WI38 (cell line): ENCODE measurements at regions not wholly inside any gene's neighbourhood (a gene's known extent, or its start where the extent isn't known, plus 50 kb on each side); places are given as distances from the start of the nearest gene placed in this dataset.

ENCODE experiments used
- H3K4me3 ChIP-seq: 2 replicates; pipeline ENCODE4 v1.5.1; 2011; ENCODE audit warnings: low read depth, mild to moderate bottlenecking, control low read depth, low read length
- CTCF ChIP-seq: IDR thresholded peaks from 2 replicates; pipeline ENCODE4 v1.5.1; 2012; ENCODE audit warnings: low read depth, mild to moderate bottlenecking, control low read depth, low read length

DNA sequence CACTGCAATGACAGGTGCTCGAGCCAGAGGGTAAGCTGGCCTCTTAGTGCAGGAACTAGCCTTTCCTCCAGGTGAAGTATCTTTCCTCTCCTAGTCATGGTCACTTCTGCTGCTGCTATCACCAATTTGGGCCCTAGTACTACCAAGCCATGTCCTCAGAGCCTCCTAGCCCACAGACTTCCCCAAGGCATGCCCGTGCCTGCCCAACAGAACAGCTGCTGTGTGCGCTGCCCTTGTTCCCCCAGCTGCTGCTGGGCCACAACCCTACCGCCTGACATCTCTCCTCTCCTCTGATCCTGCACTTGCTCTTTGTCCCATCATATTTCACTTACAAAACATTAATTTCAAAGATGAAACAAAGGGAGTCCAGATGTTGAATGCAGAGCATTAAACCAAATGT, 168.5 kb upstream of the FREM2 start:
- no peak overlapping the region for H3K4me3 ChIP-seq
- TF ChIP-seq CTCF, result no peak

DNA sequence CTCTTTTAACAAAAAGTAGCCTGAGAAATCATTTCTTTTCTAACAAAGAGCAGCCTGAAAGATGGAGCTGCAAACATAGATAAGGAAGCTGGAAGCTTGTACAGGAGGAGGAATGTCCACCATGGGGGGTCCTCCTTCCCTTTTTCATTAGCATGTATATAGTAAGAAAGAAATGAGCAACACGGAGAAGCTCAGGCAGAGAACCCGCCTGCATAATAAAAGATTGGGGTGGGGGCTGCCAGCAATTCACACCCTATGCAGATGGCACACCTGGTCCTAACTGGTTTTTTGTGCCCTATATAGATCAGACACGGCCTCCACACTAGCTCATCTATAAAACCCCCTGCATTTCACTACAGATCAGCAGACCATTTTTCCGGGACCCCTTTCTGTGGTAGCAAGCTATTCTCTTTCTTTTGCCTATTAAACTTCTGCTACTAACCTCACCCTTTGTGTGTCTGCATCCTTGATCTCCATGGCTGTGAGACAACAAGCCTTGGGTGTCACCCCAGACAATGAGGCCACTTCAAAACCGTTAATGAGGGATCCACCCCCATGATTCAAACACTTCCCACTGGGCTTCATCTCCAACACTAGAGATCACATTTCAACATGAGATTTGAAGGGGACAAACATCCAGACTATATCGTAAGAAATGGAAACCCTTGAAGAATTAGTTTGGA, 167.5 kb upstream of the FREM2 start:
- no peak overlapping the region for H3K4me3 ChIP-seq
- no peak for TF ChIP-seq CTCF

DNA sequence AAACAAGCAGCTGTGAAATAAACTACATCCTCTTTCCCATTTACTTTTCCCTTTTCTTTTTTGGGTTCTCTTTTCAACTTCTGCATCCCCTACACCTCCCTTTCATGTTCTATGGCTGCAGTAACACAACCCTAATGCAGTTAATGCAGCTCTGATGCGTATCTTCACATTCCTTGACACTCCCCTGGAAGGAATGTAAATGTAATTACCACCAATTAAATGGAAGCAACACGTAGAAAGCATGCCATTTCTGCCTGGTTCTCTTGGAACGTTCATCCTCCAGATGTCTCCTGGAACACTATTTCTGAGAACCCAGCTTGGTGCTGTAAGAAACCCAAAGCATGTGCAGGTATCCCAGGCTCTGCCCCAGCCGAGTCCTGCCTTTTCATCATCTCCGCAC, 166.8 kb upstream of the FREM2 start:
- H3K4me3 ChIP-seq, result no peak overlapping the region
- TF ChIP-seq CTCF, result no peak

DNA sequence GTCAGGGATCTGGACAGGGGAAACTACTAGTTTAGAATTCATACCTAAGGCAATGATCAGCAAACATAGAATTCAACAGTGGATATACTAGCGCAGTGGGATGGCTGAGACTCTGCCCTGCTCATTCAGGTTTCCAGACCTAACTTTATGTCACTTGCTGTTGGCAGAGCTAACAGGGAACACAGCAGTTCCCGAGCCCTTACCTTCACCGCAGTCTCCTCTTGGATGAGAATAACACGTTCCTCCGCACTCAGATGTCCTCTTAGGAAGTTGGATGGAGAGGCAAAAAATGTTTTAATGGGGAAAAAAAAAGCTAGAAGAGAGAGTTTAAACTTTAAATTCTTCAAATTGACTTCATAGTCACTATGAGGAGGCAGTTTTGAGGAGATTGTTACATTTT, 159.7 kb upstream of the FREM2 start:
- no peak overlapping the region for H3K4me3 ChIP-seq
- no peak for TF ChIP-seq CTCF

GRCh38 chr13:38528986-38529385, 157.9 kb upstream of the FREM2 start:
- TF ChIP-seq CTCF, result no peak
- H3K4me3 ChIP-seq, result no peak overlapping the region

- H3K4me3 ChIP-seq, result no peak overlapping the region
- TF ChIP-seq CTCF, result no peak
These were observed 156.4 kb upstream of the FREM2 start for GRCh38 chr13:38530492-38530891.

DNA sequence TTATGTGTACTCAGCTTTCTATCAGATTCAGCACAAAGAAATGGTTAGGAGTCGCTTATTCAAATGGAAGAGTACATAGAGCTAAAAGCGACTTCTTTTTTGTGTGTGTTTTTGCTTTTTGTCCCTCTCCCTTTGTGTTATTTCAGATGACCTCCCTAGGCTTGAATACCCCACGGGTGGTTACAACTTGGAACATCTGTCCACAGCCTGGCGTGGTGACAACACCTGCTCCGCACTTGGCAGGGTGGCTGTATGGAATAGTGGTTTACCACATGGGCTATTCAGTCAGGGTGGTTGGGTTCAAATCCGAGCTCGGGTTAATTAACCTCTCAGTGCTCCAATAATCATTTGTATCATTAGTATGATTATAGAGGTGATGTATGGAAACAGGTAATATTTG, 151.6 kb upstream of the FREM2 start:
- no peak for TF ChIP-seq CTCF

More for the DNA sequence above, 151.6 kb upstream of the FREM2 start:
- H3K4me3 ChIP-seq, result no peak overlapping the region
